GM12892 (cell line): ENCODE measurements at regions not wholly inside any gene's neighbourhood (a gene's known extent, or its start where the extent isn't known, plus 50 kb on each side); places are given as distances from the start of the nearest gene placed in this dataset.

Experiments
- POLR2AphosphoS5 ChIP-seq: IDR thresholded peaks from 2 replicates; pipeline ENCODE4 v1.6.1; 2011; ENCODE audit warnings: low read depth, low read length, control low read depth
- TAF1 ChIP-seq: IDR thresholded peaks from 2 replicates; pipeline ENCODE4 v1.6.1; 2011; ENCODE audit warnings: low read depth, mild to moderate bottlenecking, control low read depth, low read length, borderline replicate concordance

GRCh38 chr6:139748353-139749146 is 374.1 kb upstream of the CITED2 start:
- TF ChIP-seq POLR2AphosphoS5 (no peak), TAF1 (no peak)
